ENCODE measurements at regions not wholly inside any gene's neighbourhood (a gene's known extent, or its start where the extent isn't known, plus 50 kb on each side); places are given as distances from the start of the nearest gene placed in this dataset.

DNA sequence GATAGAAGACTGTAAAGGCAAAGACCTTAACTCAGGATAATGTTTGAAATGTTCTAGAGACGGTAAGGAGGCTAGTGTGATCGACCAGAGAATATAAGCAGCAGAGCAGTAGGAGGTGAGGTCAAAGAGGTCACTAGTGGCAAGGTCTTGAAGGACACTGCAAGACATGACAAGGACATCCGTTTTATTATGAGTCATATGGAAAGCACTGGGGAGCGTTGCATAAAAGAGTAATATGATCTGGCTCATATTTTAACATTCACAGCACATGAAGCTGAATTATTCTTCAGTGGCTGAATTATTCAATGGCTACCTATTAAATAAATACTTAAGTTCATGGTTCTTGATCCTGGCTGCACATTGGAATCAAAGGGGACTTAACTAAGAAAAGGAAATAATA is 123.7 kb downstream of the SOX9 start:
- POLR2A ChIA-PET (ENCODE audit: unreplicated experiment), result no interaction called here
- no peak overlapping the region for H3K9ac ChIP-seq (ENCODE audit: low read length)
- no peaks in the 10 kb centered on the region for H4K20me1 ChIP-seq (ENCODE audit: low read length)
- H2AFZ ChIP-seq (ENCODE audit: low read length), result no peak overlapping the region
- intact Hi-C loops (cut with micrococcal nuclease), result loop anchor here (5.0 to 10.0 kb wide), 2 partner anchors 120 to 153 kb away; partner anchors contain the start of gene SOX9
- H3K4me3 ChIP-seq (ENCODE audit: low read length), result no peak overlapping the region
- peak overlapping the region; percentile 34 for H3K4me2 ChIP-seq (ENCODE audit: low read length)
- no peaks in the 10 kb centered on the region for H3F3A ChIP-seq (ENCODE audit: low read length, unreplicated experiment)
- DNase-seq (peak; percentile 72), ATAC-seq (peak; percentile 90)
- no TSS peak for BruUV-seq (replicated peaks)
- H3K4me1 ChIP-seq (ENCODE audit: insufficient read depth, low read length), result peaks cover 14% of the 10 kb centered on the region
- H3K27ac ChIP-seq (ENCODE audit: low read length), result peak overlapping the region; percentile 45
- H3K27me3 ChIP-seq (ENCODE audit: low read length), result no peaks in the 10 kb centered on the region
- CTCF ChIA-PET, result no interaction called here
- no peaks in the 10 kb centered on the region for H3K9me3 ChIP-seq (ENCODE audit: low read length)
- TF ChIP-seq EZH2 (IDR thresholded peaks at IDR 0.05; ENCODE audit: low read length, unreplicated experiment) (no peak), EZH2phosphoT487 (IDR thresholded peaks at IDR 0.05; ENCODE audit: borderline replicate concordance, low read length) (no peak)
- TF ChIP-seq, protein P1, sequence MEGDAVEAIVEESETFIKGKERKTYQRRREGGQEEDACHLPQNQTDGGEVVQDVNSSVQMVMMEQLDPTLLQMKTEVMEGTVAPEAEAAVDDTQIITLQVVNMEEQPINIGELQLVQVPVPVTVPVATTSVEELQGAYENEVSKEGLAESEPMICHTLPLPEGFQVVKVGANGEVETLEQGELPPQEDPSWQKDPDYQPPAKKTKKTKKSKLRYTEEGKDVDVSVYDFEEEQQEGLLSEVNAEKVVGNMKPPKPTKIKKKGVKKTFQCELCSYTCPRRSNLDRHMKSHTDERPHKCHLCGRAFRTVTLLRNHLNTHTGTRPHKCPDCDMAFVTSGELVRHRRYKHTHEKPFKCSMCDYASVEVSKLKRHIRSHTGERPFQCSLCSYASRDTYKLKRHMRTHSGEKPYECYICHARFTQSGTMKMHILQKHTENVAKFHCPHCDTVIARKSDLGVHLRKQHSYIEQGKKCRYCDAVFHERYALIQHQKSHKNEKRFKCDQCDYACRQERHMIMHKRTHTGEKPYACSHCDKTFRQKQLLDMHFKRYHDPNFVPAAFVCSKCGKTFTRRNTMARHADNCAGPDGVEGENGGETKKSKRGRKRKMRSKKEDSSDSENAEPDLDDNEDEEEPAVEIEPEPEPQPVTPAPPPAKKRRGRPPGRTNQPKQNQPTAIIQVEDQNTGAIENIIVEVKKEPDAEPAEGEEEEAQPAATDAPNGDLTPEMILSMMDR (conservative IDR thresholded peaks at IDR 0.05; ENCODE audit: low read depth, low read length), result no peak
- no peaks in the 10 kb centered on the region for H3K9me2 ChIP-seq (replicated peaks; ENCODE audit: low read length)
- H3K36me3 ChIP-seq (ENCODE audit: low read depth, low read length), result no peaks in the 10 kb centered on the region
- no peaks in the 10 kb centered on the region for H3K79me2 ChIP-seq (ENCODE audit: low read length)

DNA sequence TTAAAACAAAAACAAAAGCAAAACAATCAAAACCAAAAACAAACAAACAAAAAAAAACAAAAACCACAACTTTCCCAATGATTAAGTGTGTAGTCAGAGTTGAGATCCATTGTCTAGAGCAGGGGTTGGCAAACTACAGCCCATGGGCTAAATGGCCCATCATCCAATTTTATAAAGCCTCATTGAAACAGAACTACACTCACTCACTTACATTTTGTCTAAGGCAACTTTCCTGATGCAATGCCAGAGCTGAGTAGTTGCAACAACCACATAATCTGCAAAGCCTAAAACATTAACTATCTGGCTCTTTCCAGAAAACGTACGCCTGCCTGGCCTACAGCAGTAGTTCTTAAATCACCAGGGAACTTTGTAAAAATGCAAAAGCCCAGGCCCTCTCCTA is 124.1 kb downstream of the SOX9 start:
- ChIA-PET CTCF (no interaction called here), POLR2A (ENCODE audit: unreplicated experiment) (no interaction called here)
- TF ChIP-seq EZH2 (IDR thresholded peaks at IDR 0.05; ENCODE audit: low read length, unreplicated experiment) (no peak), EZH2phosphoT487 (IDR thresholded peaks at IDR 0.05; ENCODE audit: borderline replicate concordance, low read length) (no peak)
- TF ChIP-seq, protein P1 (conservative IDR thresholded peaks at IDR 0.05; ENCODE audit: low read depth, low read length), result no peak
- Histone ChIP-seq H3K27me3 (ENCODE audit: low read length) (no peaks in the 10 kb centered on the region), H2AFZ (ENCODE audit: low read length) (no peak overlapping the region), H3K9ac (ENCODE audit: low read length) (0 out of 2 replicates have a peak overlapping the region, but pooled peaks have one; percentile 7), H3K9me2 (replicated peaks; ENCODE audit: low read length) (no peaks in the 10 kb centered on the region), H3K36me3 (ENCODE audit: low read depth, low read length) (no peaks in the 10 kb centered on the region), H3K27ac (ENCODE audit: low read length) (peak overlapping the region; percentile 45), H3K4me2 (ENCODE audit: low read length) (peak overlapping the region; percentile 34), H4K20me1 (ENCODE audit: low read length) (no peaks in the 10 kb centered on the region), H3K9me3 (ENCODE audit: low read length) (no peaks in the 10 kb centered on the region), H3K79me2 (ENCODE audit: low read length) (no peaks in the 10 kb centered on the region), H3F3A (ENCODE audit: low read length, unreplicated experiment) (no peaks in the 10 kb centered on the region), H3K4me1 (ENCODE audit: insufficient read depth, low read length) (peaks cover 14% of the 10 kb centered on the region), H3K4me3 (ENCODE audit: low read length) (no peak overlapping the region)
- intact Hi-C loops (cut with micrococcal nuclease), result loop anchor here (5.0 to 10.0 kb wide), 2 partner anchors 120 to 152 kb away; partner anchors contain the start of gene SOX9
- DNase-seq (peak; percentile 70), ATAC-seq (peak; percentile 61)
- no TSS peak for BruUV-seq (replicated peaks)

DNA sequence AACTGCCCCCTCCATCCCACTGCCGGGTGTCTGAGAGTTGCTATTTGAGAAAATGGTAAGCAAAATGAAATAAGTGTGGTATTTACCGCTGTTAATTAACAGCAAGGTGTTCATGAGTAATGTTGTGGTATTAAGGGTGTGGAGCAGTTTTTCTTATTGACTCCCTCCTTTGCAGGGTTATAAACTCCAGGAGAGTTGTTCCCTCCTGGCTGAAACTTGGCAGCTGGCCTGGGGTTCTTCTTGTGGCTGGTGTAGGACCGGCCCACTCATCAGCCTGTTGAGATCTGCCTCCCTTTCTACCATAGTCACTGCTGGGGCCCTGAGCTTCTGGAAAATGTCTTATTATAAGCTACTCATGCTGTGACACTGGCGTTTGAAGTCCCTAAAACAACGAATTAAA is 128.6 kb downstream of the SOX9 start:
- Histone ChIP-seq H3K9me2 (replicated peaks; ENCODE audit: low read length) (no peaks in the 10 kb centered on the region), H3K4me1 (ENCODE audit: insufficient read depth, low read length) (peaks cover 14% of the 10 kb centered on the region), H3K9ac (ENCODE audit: low read length) (no peak overlapping the region), H3K4me2 (ENCODE audit: low read length) (no peak overlapping the region), H3K79me2 (ENCODE audit: low read length) (no peaks in the 10 kb centered on the region), H3K27me3 (ENCODE audit: low read length) (no peaks in the 10 kb centered on the region), H3K27ac (ENCODE audit: low read length) (no peak overlapping the region), H4K20me1 (ENCODE audit: low read length) (no peaks in the 10 kb centered on the region), H3K4me3 (ENCODE audit: low read length) (no peak overlapping the region), H3F3A (ENCODE audit: low read length, unreplicated experiment) (no peaks in the 10 kb centered on the region), H3K36me3 (ENCODE audit: low read depth, low read length) (no peaks in the 10 kb centered on the region), H3K9me3 (ENCODE audit: low read length) (no peaks in the 10 kb centered on the region), H2AFZ (ENCODE audit: low read length) (no peak overlapping the region)
- ChIA-PET CTCF (no interaction called here), POLR2A (ENCODE audit: unreplicated experiment) (no interaction called here)
- no peak for TF ChIP-seq EZH2 (IDR thresholded peaks at IDR 0.05; ENCODE audit: low read length, unreplicated experiment)
- no peak for TF ChIP-seq EZH2phosphoT487 (IDR thresholded peaks at IDR 0.05; ENCODE audit: borderline replicate concordance, low read length)
- TF ChIP-seq, protein P1 (conservative IDR thresholded peaks at IDR 0.05; ENCODE audit: low read depth, low read length), result no peak
- no TSS peak for BruUV-seq (replicated peaks)
- ATAC-seq (no peak), DNase-seq (no peak)
- intact Hi-C loops (cut with micrococcal nuclease), result loop anchor here (10.0 kb wide), 1 partner anchor 125 kb away; the partner anchor contains the start of gene SOX9

Measured in PC-3 (cell line).